Erythroblast (primary cell): ENCODE measurements at regions not wholly inside any gene's neighbourhood (a gene's known extent, or its start where the extent isn't known, plus 50 kb on each side); places are given as distances from the start of the nearest gene placed in this dataset.

ENCODE experiments used
- GATA1 ChIP-seq: IDR thresholded peaks from 2 replicates; pipeline ENCODE4 v1.6.1; 2011; ENCODE audit warnings: low read depth, mild to moderate bottlenecking, control low read depth, low read length, moderate library complexity
- POLR2A ChIP-seq: IDR thresholded peaks from 2 replicates; pipeline ENCODE4 v1.6.1; 2011; ENCODE audit warnings: mild to moderate bottlenecking, low read length

GRCh38 chr11:98659431-98659830 is 361.3 kb upstream of the CNTN5 start:
- TF ChIP-seq POLR2A (no peak), GATA1 (no peak)
